ENCODE measurements at regions not wholly inside any gene's neighbourhood (a gene's known extent, or its start where the extent isn't known, plus 50 kb on each side); places are given as distances from the start of the nearest gene placed in this dataset.

DNA sequence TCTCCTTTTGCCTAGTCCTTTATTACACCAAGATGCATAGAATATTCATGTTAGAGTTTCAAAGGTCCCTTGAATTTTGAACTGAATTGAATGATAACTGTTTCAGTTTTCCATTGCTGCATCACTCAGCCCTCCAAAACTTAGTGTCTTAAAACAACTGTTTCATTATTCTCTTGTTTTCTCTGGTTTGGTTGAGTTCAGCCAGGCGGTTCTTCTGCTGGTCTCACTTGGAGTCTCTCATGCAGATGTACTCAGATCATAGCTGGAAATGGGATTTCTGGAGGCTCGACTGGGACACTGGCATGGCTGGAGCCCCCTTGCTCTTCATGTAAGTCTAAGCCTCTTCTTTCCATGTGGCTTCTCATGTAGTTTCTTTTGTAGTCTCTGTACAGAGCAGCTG, 107.2 kb upstream of the MKI67 start:
- no peak for DNase-seq
- no peak overlapping the region for H3K4me3 Mint-ChIP-seq
- CTCF ChIA-PET = no interaction called here
- H3K27me3 Mint-ChIP-seq = peaks cover 8% of the 10 kb centered on the region
- no peaks in the 10 kb centered on the region for H3K36me3 Mint-ChIP-seq
- H3K27ac Mint-ChIP-seq = no peak overlapping the region
- ATAC-seq = no peak
- H3K4me1 Mint-ChIP-seq = no peaks in the 10 kb centered on the region
- H3K9me3 Mint-ChIP-seq (ENCODE audit: low read depth) = peaks cover 3% of the 10 kb centered on the region

DNA sequence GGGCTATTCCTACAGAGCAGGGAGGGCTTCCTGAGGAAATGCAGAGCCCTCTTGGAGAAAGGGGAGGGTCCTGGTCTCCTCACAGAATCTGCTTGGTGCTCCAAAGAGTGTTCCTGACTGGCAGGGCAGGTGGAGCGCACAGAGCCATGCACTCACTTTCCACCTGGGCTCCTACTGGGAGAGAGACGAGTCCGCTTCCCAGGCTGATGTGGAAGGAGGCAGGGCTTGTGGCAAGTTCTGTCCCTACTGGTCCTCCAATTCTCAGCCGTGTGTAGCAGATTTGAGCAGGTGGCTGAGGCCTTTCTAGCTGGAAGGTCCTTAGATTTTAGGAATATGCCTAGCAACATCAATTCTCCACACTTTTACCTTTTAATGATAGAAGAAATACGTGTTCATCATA, 111.5 kb upstream of the MKI67 start:
- Mint-ChIP-seq H3K36me3 (no peaks in the 10 kb centered on the region), H3K9me3 (ENCODE audit: low read depth) (peaks cover 3% of the 10 kb centered on the region), H3K4me1 (no peaks in the 10 kb centered on the region), H3K27me3 (peaks cover 3% of the 10 kb centered on the region), H3K4me3 (no peak overlapping the region), H3K27ac (no peak overlapping the region)
- CTCF ChIA-PET = no interaction called here
- DNase-seq (no peak), ATAC-seq (no peak)

DNA sequence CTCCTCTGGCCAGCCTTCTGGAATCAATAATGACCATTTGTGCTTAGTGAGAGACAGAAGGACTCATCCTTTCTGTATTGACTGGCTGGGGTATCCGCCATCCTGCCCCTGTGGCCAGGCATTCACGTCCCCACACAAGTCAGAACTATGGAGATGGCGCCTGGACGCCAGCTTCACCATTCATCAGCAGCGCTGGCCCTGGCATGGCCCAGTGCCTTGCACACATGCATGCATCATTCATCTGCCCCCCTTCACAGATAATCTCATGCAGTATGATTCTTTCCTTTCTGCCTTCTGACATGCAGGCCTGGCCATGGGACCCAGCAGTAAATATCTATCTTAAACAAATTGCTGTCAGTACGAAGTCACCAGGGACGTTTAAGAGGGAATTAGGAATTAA, 114.8 kb upstream of the MKI67 start:
- ATAC-seq (no peak), DNase-seq (no peak)
- no peak overlapping the region for H3K27ac Mint-ChIP-seq
- H3K4me3 Mint-ChIP-seq = no peak overlapping the region
- H3K4me1 Mint-ChIP-seq = no peaks in the 10 kb centered on the region
- peaks cover 3% of the 10 kb centered on the region for H3K27me3 Mint-ChIP-seq
- H3K9me3 Mint-ChIP-seq (ENCODE audit: low read depth) = no peaks in the 10 kb centered on the region
- CTCF ChIA-PET = no interaction called here
- no peaks in the 10 kb centered on the region for H3K36me3 Mint-ChIP-seq

DNA sequence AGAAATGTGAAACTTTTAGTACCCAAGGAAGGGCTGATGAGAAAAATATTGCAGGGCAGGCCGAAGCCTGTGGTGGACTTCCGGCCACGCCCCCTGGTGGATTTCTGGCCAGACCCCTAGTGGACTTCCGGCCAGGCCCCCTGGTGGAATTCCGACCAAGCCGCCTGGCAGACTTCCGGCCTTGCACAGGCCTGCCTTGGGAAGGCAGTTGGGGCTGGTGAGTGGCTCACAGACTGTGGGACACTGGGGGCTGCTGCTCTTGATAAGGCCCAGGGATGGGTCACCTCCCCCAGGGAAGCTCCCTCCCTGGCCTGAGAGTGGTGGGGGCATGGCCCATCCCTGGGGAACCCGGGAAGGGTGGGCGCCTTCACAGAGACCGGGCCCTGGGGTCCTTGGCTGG, 116.4 kb upstream of the MKI67 start:
- Mint-ChIP-seq H3K4me1 (no peaks in the 10 kb centered on the region), H3K4me3 (no peak overlapping the region), H3K36me3 (no peaks in the 10 kb centered on the region), H3K9me3 (ENCODE audit: low read depth) (no peaks in the 10 kb centered on the region), H3K27ac (no peak overlapping the region), H3K27me3 (peaks cover 3% of the 10 kb centered on the region)
- ATAC-seq (no peak), DNase-seq (no peak)
- CTCF ChIA-PET = no interaction called here

DNA sequence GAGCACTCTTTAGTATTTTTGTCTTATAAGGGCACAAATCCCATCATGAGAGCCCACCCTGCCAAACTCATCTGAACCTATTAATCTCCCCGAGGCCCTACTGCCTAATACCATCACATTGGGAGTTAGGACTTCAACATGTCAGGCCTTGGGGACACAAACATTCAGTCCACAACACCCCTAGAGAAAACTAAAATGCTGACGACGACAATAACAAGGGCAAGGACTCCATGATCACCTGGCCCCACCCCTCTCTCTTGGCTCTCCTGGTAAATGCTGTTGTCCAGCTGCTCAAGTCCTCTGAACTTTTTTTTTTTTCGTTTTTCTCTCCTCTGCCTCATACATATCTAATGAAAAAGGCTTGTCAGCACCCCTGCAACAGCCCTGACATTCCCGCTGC, 118.8 kb upstream of the MKI67 start:
- H3K27me3 Mint-ChIP-seq = no peaks in the 10 kb centered on the region
- no peaks in the 10 kb centered on the region for H3K9me3 Mint-ChIP-seq (ENCODE audit: low read depth)
- no peaks in the 10 kb centered on the region for H3K4me1 Mint-ChIP-seq
- CTCF ChIA-PET = interaction anchor here (1.5 kb wide), 1 partner anchor 35 kb away, joined by 3 read pairs; no protein-coding TSS in a partner anchor
- DNase-seq = no peak
- ATAC-seq = no peak
- H3K27ac Mint-ChIP-seq = no peak overlapping the region
- no peak overlapping the region for H3K4me3 Mint-ChIP-seq
- H3K36me3 Mint-ChIP-seq = no peaks in the 10 kb centered on the region

DNA sequence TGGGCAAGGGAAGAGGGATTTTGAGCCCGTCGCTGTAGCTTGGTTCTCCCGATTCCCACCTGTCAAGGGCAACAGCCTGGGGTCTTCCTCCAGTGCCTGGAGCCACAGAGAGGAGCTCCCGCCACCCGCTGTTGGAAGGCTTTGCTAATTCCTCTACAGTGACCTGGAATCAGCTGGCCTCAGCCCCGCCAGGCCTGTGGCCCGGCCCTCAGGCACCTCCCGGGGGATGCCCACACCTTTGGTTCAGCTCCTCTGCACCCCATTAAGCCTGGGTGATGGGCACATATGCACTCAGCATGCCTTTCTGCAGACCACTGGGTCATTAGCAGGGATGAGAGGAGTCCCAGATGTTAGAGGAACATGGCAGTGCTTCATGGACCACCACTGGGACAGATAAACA, 121.4 kb upstream of the MKI67 start:
- no peak overlapping the region for H3K27ac Mint-ChIP-seq
- H3K27me3 Mint-ChIP-seq = peaks cover under 1% of the 10 kb centered on the region
- no peak for ATAC-seq
- no peaks in the 10 kb centered on the region for H3K9me3 Mint-ChIP-seq (ENCODE audit: low read depth)
- H3K4me3 Mint-ChIP-seq = no peak overlapping the region
- no peak for DNase-seq
- no peaks in the 10 kb centered on the region for H3K36me3 Mint-ChIP-seq
- CTCF ChIA-PET = no interaction called here
- no peaks in the 10 kb centered on the region for H3K4me1 Mint-ChIP-seq

DNA sequence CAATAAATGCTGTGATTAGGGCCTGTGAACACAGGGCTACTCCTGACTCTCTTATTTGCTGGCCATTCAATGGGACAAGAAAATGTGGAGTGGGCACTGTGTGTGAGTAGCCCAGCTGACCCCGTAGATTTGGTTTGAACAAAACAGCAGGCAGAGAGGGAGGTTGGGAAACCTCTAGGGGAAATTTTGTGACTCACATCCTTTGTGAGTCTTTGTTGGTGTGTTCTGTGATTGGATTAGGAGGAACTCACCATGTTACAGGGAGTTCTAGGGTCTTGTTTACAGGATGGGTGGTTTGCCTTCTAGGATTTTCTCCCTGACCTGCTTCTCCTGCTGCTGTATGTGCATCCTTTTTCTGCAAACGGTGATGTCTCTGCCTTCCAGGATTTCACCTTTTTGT, 128.3 kb upstream of the MKI67 start:
- DNase-seq (no peak), ATAC-seq (no peak)
- H3K27ac Mint-ChIP-seq = no peak overlapping the region
- H3K4me3 Mint-ChIP-seq = no peak overlapping the region
- CTCF ChIA-PET = no interaction called here
- no peaks in the 10 kb centered on the region for H3K9me3 Mint-ChIP-seq (ENCODE audit: low read depth)
- no peaks in the 10 kb centered on the region for H3K36me3 Mint-ChIP-seq
- H3K27me3 Mint-ChIP-seq = peaks cover 10% of the 10 kb centered on the region
- H3K4me1 Mint-ChIP-seq = no peaks in the 10 kb centered on the region

DNA sequence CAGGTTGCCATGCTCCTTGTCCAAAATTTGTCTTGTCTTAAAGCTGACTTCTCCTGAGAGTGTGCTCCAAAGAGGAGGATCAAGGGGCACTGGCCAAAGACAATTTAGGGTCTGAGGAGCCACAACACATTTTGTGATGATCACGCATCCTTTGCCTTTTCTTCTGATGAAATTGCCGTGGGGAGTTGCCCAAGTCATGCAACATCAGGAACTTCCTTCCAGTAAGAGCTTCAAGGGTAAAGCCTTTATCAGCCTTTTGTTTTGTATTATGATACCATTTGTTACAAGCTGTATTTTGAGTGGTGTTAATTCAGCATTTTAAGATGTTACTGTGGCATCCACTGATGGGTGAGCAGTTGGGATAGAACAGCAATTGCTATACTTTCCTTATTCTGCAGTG, 131.2 kb upstream of the MKI67 start:
- CTCF ChIA-PET = interaction anchor here (0.6 kb wide), 1 partner anchor 10 kb away, joined by 4 read pairs; no protein-coding TSS in a partner anchor
- Mint-ChIP-seq H3K4me1 (no peaks in the 10 kb centered on the region), H3K4me3 (no peak overlapping the region), H3K27ac (no peak overlapping the region), H3K27me3 (peaks cover 10% of the 10 kb centered on the region), H3K36me3 (no peaks in the 10 kb centered on the region), H3K9me3 (ENCODE audit: low read depth) (no peaks in the 10 kb centered on the region)
- DNase-seq = no peak
- no peak for ATAC-seq

DNA sequence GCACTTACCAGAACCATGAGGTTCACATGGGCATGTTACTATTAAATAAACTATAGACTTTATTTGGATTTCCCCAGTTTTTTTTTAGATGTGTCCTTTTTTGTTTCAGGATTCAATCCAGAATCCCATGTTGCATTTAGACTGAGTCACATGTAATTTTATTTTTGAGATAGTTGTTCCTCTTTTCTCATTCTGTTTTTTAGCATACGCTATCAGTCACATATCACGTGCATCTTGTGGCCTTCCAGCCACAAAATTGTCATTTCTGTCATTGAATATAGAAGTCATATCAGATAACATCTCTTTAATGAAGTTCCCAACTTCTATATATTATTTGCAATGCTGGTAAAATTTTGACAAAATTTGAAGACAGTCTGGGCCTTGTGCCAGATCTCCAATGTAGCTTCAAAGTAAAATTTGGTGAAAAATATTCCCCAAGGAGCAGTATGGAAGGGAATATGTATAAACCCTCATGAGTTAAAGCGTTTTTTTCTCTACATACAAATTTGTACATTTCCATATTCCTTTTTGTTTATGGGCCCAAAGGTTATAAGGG, 132.3 kb upstream of the MKI67 start:
- Mint-ChIP-seq H3K4me1 (no peaks in the 10 kb centered on the region), H3K27ac (no peak overlapping the region), H3K36me3 (no peaks in the 10 kb centered on the region), H3K9me3 (ENCODE audit: low read depth) (no peaks in the 10 kb centered on the region), H3K27me3 (peaks cover 7% of the 10 kb centered on the region), H3K4me3 (no peak overlapping the region)
- CTCF ChIA-PET = interaction anchor here (2.5 kb wide), 1 partner anchor 16 kb away, joined by 8 read pairs; no protein-coding TSS in a partner anchor
- ATAC-seq (no peak), DNase-seq (no peak)

DNA sequence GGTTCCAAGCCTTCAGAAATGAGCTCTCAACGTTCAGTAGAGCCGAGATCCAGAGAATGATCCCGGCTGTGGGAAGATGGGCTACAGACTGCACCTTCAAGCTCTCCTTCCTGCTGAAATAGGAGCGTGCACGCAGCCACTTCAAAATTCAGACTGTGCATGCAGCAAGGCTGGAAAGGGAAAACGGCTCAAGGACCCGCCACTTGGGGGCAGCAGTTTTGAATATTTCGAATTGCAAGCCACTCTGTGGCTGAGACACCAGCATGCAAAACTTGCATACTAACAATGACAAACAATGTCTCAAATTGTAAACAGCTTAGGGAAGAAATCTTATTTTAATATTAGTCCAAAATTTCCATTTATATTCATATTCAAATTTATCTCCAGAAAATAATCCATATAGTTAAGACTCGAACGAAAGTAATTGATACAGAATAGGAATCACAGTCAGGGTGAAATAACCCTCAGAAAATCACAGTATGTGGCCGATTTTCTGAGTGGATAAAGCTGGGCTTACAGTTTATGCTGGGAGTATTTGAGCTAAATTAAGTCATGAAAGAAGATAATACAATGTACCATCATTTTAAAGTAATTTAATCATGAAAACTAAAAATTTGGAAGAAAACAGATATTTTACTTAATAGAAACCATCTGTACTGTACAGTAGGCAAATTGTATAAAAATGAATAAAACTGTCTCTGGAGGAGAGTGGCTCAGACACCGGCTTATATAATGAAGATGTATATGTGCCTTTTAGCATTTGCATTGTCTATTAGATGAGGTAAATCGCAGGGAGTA, 137.9 kb upstream of the MKI67 start:
- H3K9me3 Mint-ChIP-seq (ENCODE audit: low read depth) = no peaks in the 10 kb centered on the region
- DNase-seq = peak; percentile 69
- no peaks in the 10 kb centered on the region for H3K36me3 Mint-ChIP-seq
- peak; percentile 64 for ATAC-seq
- no peak overlapping the region for H3K4me3 Mint-ChIP-seq
- peaks cover 31% of the 10 kb centered on the region for H3K27me3 Mint-ChIP-seq
- CTCF ChIA-PET = interaction anchor here (1.1 to 1.4 kb wide), 2 partner anchors 52 to 86 kb away, joined by 3 to 4 read pairs; no protein-coding TSS in a partner anchor
- H3K4me1 Mint-ChIP-seq = no peaks in the 10 kb centered on the region
- H3K27ac Mint-ChIP-seq = no peak overlapping the region

DNA sequence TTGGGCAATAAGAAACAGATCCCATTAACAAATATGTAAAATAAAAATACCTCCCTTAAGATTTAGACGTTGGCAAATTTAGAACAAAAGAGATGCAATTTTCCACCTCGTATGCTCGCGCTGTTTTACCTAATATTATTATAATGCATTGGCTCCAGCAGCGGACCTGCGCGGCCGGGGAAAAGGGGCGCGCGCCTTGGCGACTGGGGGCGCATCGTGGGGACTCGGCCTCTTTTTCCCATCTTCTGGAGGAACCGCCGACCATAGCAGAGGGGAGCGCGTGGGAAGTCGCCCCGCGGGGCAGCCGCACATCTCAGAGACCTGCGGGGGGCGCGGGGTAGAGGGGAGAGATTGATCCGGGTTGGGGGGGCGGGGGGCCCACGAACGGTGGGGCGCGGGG, 139.4 kb upstream of the MKI67 start:
- CTCF ChIA-PET = no interaction called here
- no peak for ATAC-seq
- no peak overlapping the region for H3K4me3 Mint-ChIP-seq
- peaks cover 29% of the 10 kb centered on the region for H3K27me3 Mint-ChIP-seq
- H3K4me1 Mint-ChIP-seq = no peaks in the 10 kb centered on the region
- no peaks in the 10 kb centered on the region for H3K36me3 Mint-ChIP-seq
- H3K9me3 Mint-ChIP-seq (ENCODE audit: low read depth) = no peaks in the 10 kb centered on the region
- DNase-seq = no peak
- H3K27ac Mint-ChIP-seq = no peak overlapping the region

DNA sequence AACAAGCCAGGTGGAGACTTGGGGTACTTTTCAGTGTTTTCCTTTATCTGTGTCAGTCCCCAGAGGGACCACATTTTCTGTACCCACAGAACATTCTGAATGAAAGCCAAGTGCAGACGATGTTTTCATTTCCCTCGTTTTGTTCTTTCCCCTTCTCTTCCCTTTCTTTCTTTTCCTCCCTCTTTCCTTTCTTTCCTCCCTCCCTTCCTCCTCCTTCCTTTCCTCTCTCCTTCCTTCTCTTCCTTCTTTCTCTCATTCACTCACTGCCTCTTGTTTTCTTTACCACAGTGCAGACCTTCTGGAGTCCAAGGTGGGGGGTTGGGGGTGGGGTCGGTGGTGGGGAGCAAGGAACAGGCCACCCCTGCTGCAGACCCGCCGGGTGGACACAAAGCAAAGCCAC, 141.4 kb upstream of the MKI67 start:
- CTCF ChIA-PET = interaction anchor here (0.6 to 1.0 kb wide), 3 partner anchors 10 to 264 kb away, joined by 3 to 4 read pairs (median 3); no protein-coding TSS in a partner anchor
- Mint-ChIP-seq H3K27ac (no peak overlapping the region), H3K36me3 (no peaks in the 10 kb centered on the region), H3K9me3 (ENCODE audit: low read depth) (no peaks in the 10 kb centered on the region), H3K27me3 (peaks cover 29% of the 10 kb centered on the region), H3K4me3 (no peak overlapping the region), H3K4me1 (no peaks in the 10 kb centered on the region)
- DNase-seq (no peak), ATAC-seq (no peak)

DNA sequence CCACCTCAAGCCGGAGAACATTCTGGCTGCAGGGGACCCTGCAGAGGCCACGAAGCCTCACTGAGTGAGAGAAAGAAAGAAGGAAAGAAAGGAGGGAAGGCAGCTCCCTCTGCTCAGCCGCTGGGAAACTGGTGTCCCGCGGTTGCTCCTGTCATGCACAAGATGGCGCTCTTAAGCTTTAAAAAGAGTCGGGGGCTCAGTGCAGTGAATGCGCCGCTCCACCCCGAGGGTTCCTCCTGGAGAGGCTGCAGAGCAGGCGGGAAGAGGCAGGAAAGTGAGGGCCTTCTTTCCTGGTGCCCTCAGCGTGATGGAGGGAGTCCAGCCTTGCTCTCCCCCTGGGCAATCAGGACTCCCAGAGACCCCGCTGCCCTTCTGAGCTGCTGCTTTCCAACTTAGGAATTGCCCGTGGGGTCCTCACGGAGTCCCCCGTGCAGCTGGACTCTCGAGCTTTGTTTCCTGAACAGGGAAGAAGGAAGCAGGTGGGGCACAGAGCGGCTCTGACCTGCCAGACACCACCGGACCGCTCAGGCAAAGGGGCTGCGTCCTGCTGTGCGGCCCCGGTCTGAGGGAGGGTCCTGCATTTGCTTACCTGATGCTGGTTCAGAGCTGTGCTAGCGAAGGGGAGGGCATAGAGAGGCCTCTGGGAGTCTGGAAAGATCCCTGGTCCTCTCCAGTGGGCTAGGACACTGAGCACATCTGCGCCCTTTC, 141.9 kb upstream of the MKI67 start:
- ATAC-seq (no peak), DNase-seq (no peak)
- Mint-ChIP-seq H3K4me3 (no peak overlapping the region), H3K9me3 (ENCODE audit: low read depth) (no peaks in the 10 kb centered on the region), H3K36me3 (no peaks in the 10 kb centered on the region), H3K27ac (no peak overlapping the region), H3K27me3 (peaks cover 30% of the 10 kb centered on the region), H3K4me1 (no peaks in the 10 kb centered on the region)
- CTCF ChIA-PET = interaction anchor here (0.6 to 1.0 kb wide), 3 partner anchors 260 to 597 kb away, joined by 3 read pairs; no protein-coding TSS in a partner anchor

DNA sequence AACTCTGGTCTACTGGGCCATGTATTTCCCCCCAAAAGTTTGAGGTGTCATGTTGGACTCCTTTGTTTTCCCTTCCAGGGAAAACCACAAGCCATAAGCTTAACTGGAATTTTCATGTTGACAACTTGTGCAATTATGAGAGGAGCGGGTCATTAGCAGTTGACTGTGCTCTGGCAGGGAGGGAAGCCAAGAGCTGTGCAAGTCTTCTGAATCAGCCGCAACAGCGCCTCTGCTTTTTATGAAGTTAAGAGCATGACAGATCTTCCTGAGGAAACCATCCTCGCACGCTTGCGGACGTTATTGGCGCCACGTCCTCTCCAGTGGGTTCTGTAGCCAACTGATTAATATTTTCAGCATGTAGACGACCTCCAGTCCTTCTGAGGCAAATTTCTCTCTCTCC, 148.7 kb upstream of the MKI67 start:
- Mint-ChIP-seq H3K36me3 (no peaks in the 10 kb centered on the region), H3K27me3 (peaks cover 51% of the 10 kb centered on the region), H3K4me1 (peaks cover 12% of the 10 kb centered on the region), H3K4me3 (peak overlapping the region; percentile 7), H3K9me3 (ENCODE audit: low read depth) (no peaks in the 10 kb centered on the region), H3K27ac (no peak overlapping the region)
- peak; percentile 64 for ATAC-seq
- CTCF ChIA-PET = interaction anchor here (1.2 to 1.7 kb wide), 2 partner anchors 15 to 94 kb away, joined by 4 to 8 read pairs; no protein-coding TSS in a partner anchor
- DNase-seq = peak; percentile 56
